Upper lobe of right lung (tissue), 1 donor: ENCODE measurements at regions not wholly inside any gene's neighbourhood (a gene's known extent, or its start where the extent isn't known, plus 50 kb on each side); places are given as distances from the start of the nearest gene placed in this dataset.

Source experiments
- ATAC-seq: fragments of 200-7000 bp; cut with Tn5 transposase; one replicate; pipeline ENCODE4 v1.9.1; 2020; ENCODE audit warnings: mild to moderate bottlenecking, moderate library complexity
- DNase-seq: peaks from one replicate; pipeline ENCODE4 v3.0.0-alpha.2; 2020
- H3K27ac ChIP-seq: fragments of 200-600 bp; one replicate; pipeline ENCODE4 v1.8.0; 2022
- H3K27me3 ChIP-seq: fragments of 200-600 bp; one replicate; pipeline ENCODE4 v1.8.0; 2022; ENCODE audit warnings: mild to moderate bottlenecking
- H3K36me3 ChIP-seq: fragments of 200-600 bp; one replicate; pipeline ENCODE4 v1.8.0; 2022
- H3K4me1 ChIP-seq: fragments of 200-600 bp; one replicate; pipeline ENCODE4 v1.8.0; 2022
- H3K4me3 ChIP-seq: fragments of 200-600 bp; one replicate; pipeline ENCODE4 v1.8.0; 2022; ENCODE audit warnings: mild to moderate bottlenecking
- H3K9me3 ChIP-seq: fragments of 200-600 bp; one replicate; pipeline ENCODE4 v1.8.0; 2022
- intact Hi-C: fragments of 100-400 bp; cut with DNase I; formaldehyde crosslinking; loops from one replicate; pipeline ENCODE4 v1.11.0; 2022
- TF ChIP-seq, protein P1 (sequence below): fragments of 200-600 bp; IDR thresholded peaks from one replicate; pipeline ENCODE4 v1.8.0; 2022; ENCODE audit warnings: antibody characterized with exemption
- donor health status: DM: no; HTN: yes; CAD: no; lungs with severe emphysema.

DNA sequence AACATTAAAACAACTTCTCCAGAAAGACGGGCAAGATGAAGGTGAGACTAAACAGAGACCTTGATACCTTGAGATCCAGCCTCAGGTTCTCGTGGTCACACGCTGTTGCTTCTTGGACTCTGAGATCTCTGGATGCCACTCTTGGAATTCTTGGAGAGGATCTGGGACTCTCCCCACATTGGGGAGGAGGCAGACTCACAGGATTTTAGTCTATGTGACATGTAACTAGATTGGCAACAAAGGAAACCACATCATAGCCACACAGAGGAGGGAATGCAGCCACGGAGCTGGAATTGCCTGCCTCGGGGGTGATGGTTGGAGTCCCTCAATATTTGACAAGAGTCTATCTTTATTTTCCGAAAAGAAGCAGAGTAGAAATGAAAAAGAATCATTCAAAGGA, 78.8 kb upstream of the IGFBP5 start:
- Histone ChIP-seq H3K36me3 (no peaks in the 10 kb centered on the region), H3K27ac (no peak overlapping the region), H3K9me3 (no peaks in the 10 kb centered on the region), H3K4me3 (no peak overlapping the region), H3K4me1 (no peaks in the 10 kb centered on the region), H3K27me3 (no peaks in the 10 kb centered on the region)
- TF ChIP-seq, protein P1, sequence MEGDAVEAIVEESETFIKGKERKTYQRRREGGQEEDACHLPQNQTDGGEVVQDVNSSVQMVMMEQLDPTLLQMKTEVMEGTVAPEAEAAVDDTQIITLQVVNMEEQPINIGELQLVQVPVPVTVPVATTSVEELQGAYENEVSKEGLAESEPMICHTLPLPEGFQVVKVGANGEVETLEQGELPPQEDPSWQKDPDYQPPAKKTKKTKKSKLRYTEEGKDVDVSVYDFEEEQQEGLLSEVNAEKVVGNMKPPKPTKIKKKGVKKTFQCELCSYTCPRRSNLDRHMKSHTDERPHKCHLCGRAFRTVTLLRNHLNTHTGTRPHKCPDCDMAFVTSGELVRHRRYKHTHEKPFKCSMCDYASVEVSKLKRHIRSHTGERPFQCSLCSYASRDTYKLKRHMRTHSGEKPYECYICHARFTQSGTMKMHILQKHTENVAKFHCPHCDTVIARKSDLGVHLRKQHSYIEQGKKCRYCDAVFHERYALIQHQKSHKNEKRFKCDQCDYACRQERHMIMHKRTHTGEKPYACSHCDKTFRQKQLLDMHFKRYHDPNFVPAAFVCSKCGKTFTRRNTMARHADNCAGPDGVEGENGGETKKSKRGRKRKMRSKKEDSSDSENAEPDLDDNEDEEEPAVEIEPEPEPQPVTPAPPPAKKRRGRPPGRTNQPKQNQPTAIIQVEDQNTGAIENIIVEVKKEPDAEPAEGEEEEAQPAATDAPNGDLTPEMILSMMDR, result no peak
- DNase-seq (no peak), ATAC-seq (no peak)
- intact Hi-C loops, result no loop called here

- Histone ChIP-seq H3K27me3 (no peaks in the 10 kb centered on the region), H3K27ac (no peak overlapping the region), H3K36me3 (no peaks in the 10 kb centered on the region), H3K4me1 (no peaks in the 10 kb centered on the region), H3K9me3 (no peaks in the 10 kb centered on the region), H3K4me3 (no peak overlapping the region)
- no peak for DNase-seq
- TF ChIP-seq, protein P1, result no peak
- no peak for ATAC-seq
- intact Hi-C loops, result no loop called here
Observed at GRCh38 chr2:216773072-216773471, 77.7 kb upstream of the IGFBP5 start.

GRCh38 chr2:216770717-216771116, 75.4 kb upstream of the IGFBP5 start:
- DNase-seq (no peak), ATAC-seq (no peak)
- Histone ChIP-seq H3K36me3 (no peaks in the 10 kb centered on the region), H3K9me3 (no peaks in the 10 kb centered on the region), H3K27ac (no peak overlapping the region), H3K4me1 (no peaks in the 10 kb centered on the region), H3K4me3 (no peak overlapping the region), H3K27me3 (no peaks in the 10 kb centered on the region)
- intact Hi-C loops, result no loop called here
- TF ChIP-seq, protein P1, result no peak

- no peak overlapping the region for H3K4me3 ChIP-seq
- intact Hi-C loops, result no loop called here
- TF ChIP-seq, protein P1, result no peak
- H3K9me3 ChIP-seq, result no peaks in the 10 kb centered on the region
- no peaks in the 10 kb centered on the region for H3K36me3 ChIP-seq
- no peak overlapping the region for H3K27ac ChIP-seq
- no peak for DNase-seq
- ATAC-seq, result no peak
- H3K4me1 ChIP-seq, result no peaks in the 10 kb centered on the region
- H3K27me3 ChIP-seq, result no peaks in the 10 kb centered on the region
Observed at GRCh38 chr2:216770050-216770449, 74.7 kb upstream of the IGFBP5 start.

DNA sequence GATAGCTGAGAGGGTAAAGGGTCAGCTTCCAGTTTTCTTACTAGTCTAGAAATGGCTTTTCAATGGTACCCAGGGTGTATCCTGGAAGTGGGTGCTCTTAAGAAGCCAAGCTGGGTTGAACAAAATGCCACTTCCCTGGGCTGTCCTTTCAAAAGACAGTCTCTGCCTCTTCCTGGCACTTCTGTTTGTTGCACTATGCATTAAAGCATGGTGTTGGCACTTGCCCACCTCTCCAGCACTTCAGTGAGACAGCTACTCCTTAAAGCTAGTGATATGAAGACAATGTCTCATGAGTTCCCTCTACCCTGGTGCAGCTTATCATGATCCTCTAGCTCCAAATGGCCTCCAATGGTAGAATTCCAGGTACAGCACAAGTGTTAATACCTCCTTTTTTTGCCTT, 74.3 kb upstream of the IGFBP5 start:
- H3K4me1 ChIP-seq, result no peaks in the 10 kb centered on the region
- no peaks in the 10 kb centered on the region for H3K9me3 ChIP-seq
- H3K27ac ChIP-seq, result no peak overlapping the region
- TF ChIP-seq, protein P1, result no peak
- H3K4me3 ChIP-seq, result no peak overlapping the region
- intact Hi-C loops, result no loop called here
- no peaks in the 10 kb centered on the region for H3K36me3 ChIP-seq
- no peaks in the 10 kb centered on the region for H3K27me3 ChIP-seq
- ATAC-seq, result no peak
- DNase-seq, result no peak

DNA sequence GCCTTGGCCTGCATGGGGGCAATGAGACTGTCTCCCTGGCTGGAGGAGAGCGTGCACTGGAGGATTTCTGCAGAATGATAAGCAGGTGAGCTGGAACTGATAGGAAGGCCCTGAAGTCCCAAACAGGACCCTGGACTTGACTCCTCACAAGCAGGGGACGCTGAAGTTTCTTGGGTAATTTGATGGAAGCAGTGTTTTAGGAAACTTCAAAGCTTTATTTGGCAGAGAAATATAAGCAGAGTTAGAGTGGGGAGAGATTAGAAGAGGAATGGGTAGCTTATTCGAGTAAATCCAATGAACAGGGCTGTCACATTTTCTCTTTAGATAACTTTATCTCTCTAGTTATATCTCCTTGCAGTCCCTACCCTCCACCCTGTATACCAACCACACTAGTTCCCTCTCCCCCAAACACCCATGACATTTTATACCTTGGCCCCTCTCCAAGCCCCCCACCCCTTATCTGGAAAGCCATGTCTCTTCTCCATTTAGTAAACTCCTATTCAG, 73.6 kb upstream of the IGFBP5 start:
- Histone ChIP-seq H3K4me3 (no peak overlapping the region), H3K4me1 (no peaks in the 10 kb centered on the region), H3K36me3 (no peaks in the 10 kb centered on the region), H3K27ac (no peak overlapping the region), H3K9me3 (no peaks in the 10 kb centered on the region), H3K27me3 (no peaks in the 10 kb centered on the region)
- DNase-seq (no peak), ATAC-seq (no peak)
- intact Hi-C loops, result no loop called here
- TF ChIP-seq, protein P1, result peak; percentile 10
